ENCODE measurements at regions not wholly inside any gene's neighbourhood (a gene's known extent, or its start where the extent isn't known, plus 50 kb on each side); places are given as distances from the start of the nearest gene placed in this dataset.
"Not testable (repeated sequence)": the region's sequence is repeated elsewhere in the genome, so short reads cannot be mapped to it uniquely, and the experiment has no call there.

- no peaks in the 10 kb centered on the region for H3K27me3 ChIP-seq (ENCODE audit: control insufficient read depth, insufficient read depth, low read length)
- H3K27ac ChIP-seq (ENCODE audit: insufficient read depth, low read length), result no peak overlapping the region
- no peak overlapping the region for H2AFZ ChIP-seq (ENCODE audit: low read length)
- H3K9ac ChIP-seq (ENCODE audit: insufficient read depth, low read length), result no peak overlapping the region
- no peak overlapping the region for H3K4me3 ChIP-seq (replicated peaks in 1 of 4; ENCODE audit: control extremely low read depth in 1 of 4, insufficient read depth in 1 of 4, low read depth in 3 of 4, low read length in 4 of 4)
- H3K36me3 ChIP-seq (ENCODE audit: control insufficient read depth, insufficient read depth, low read length), result no peaks in the 10 kb centered on the region
- DNase-seq (ENCODE audit: low read depth in 2 of 2), result peak; percentile 93 to 94
- H4K20me1 ChIP-seq (ENCODE audit: control insufficient read depth, extremely low read depth, insufficient read depth, low read length), result no peaks in the 10 kb centered on the region
- H3K4me2 ChIP-seq (ENCODE audit: extremely low read depth, insufficient read depth, low read length), result no peak overlapping the region
- no peaks in the 10 kb centered on the region for H3K9me3 ChIP-seq (ENCODE audit: control insufficient read depth, insufficient read depth, low read depth, low read length)
- no peaks in the 10 kb centered on the region for H3K4me1 ChIP-seq (ENCODE audit: control insufficient read depth, extremely low read depth, insufficient read depth, low read length)
- TF ChIP-seq EZH2 (IDR thresholded peaks at IDR 0.05; ENCODE audit: low read length, missing control alignments) (no peak), CTCF (conservative IDR thresholded peaks at IDR 0.05 in 1 of 2, IDR thresholded peaks at IDR 0.05 in 1 of 2; ENCODE audit: low read depth in 1 of 2, low read length in 2 of 2) (no peak)
- no peaks in the 10 kb centered on the region for H3K79me2 ChIP-seq (ENCODE audit: control insufficient read depth, insufficient read depth, low read length)
Measured at GRCh38 chr3:162719684-162720341, 1223.2 kb downstream of the OTOL1 start.

- H2AFZ ChIP-seq (ENCODE audit: low read length), result no peak overlapping the region
- DNase-seq (ENCODE audit: low read depth in 2 of 2), result no peak
Measured at GRCh38 chr3:162721736-162722135, 1225.1 kb downstream of the OTOL1 start.

GRCh38 chr3:162722337-162722736 is 1225.7 kb downstream of the OTOL1 start:
- Histone ChIP-seq H3K27me3 (ENCODE audit: control insufficient read depth, insufficient read depth, low read length) (no peaks in the 10 kb centered on the region), H3K4me3 (replicated peaks in 1 of 4; ENCODE audit: control extremely low read depth in 1 of 4, insufficient read depth in 1 of 4, low read depth in 3 of 4, low read length in 4 of 4) (no peak overlapping the region), H3K27ac (ENCODE audit: insufficient read depth, low read length) (no peak overlapping the region), H3K4me1 (ENCODE audit: control insufficient read depth, extremely low read depth, insufficient read depth, low read length) (no peaks in the 10 kb centered on the region), H3K9ac (ENCODE audit: insufficient read depth, low read length) (no peak overlapping the region), H3K36me3 (ENCODE audit: control insufficient read depth, insufficient read depth, low read length) (no peaks in the 10 kb centered on the region), H3K4me2 (ENCODE audit: extremely low read depth, insufficient read depth, low read length) (no peak overlapping the region), H4K20me1 (ENCODE audit: control insufficient read depth, extremely low read depth, insufficient read depth, low read length) (no peaks in the 10 kb centered on the region), H2AFZ (ENCODE audit: low read length) (no peak overlapping the region), H3K9me3 (ENCODE audit: control insufficient read depth, insufficient read depth, low read depth, low read length) (no peaks in the 10 kb centered on the region), H3K79me2 (ENCODE audit: control insufficient read depth, insufficient read depth, low read length) (no peaks in the 10 kb centered on the region)
- TF ChIP-seq CTCF (conservative IDR thresholded peaks at IDR 0.05 in 1 of 2, IDR thresholded peaks at IDR 0.05 in 1 of 2; ENCODE audit: low read depth in 1 of 2, low read length in 2 of 2) (no peak), EZH2 (IDR thresholded peaks at IDR 0.05; ENCODE audit: low read length, missing control alignments) (no peak)
- no peak for DNase-seq (ENCODE audit: low read depth in 2 of 2)

More at GRCh38 chr3:162721736-162722135, 1225.1 kb downstream of the OTOL1 start:
- no peak overlapping the region for H3K4me2 ChIP-seq (ENCODE audit: extremely low read depth, insufficient read depth, low read length)
- H3K9ac ChIP-seq (ENCODE audit: insufficient read depth, low read length), result no peak overlapping the region
- no peaks in the 10 kb centered on the region for H4K20me1 ChIP-seq (ENCODE audit: control insufficient read depth, extremely low read depth, insufficient read depth, low read length)
- no peaks in the 10 kb centered on the region for H3K4me1 ChIP-seq (ENCODE audit: control insufficient read depth, extremely low read depth, insufficient read depth, low read length)
- H3K27ac ChIP-seq (ENCODE audit: insufficient read depth, low read length), result no peak overlapping the region
- H3K4me3 ChIP-seq (replicated peaks in 1 of 4; ENCODE audit: control extremely low read depth in 1 of 4, insufficient read depth in 1 of 4, low read depth in 3 of 4, low read length in 4 of 4), result no peak overlapping the region
- H3K9me3 ChIP-seq (ENCODE audit: control insufficient read depth, insufficient read depth, low read depth, low read length), result no peaks in the 10 kb centered on the region
- TF ChIP-seq CTCF (conservative IDR thresholded peaks at IDR 0.05 in 1 of 2, IDR thresholded peaks at IDR 0.05 in 1 of 2; ENCODE audit: low read depth in 1 of 2, low read length in 2 of 2) (no peak), EZH2 (IDR thresholded peaks at IDR 0.05; ENCODE audit: low read length, missing control alignments) (no peak)
- no peaks in the 10 kb centered on the region for H3K27me3 ChIP-seq (ENCODE audit: control insufficient read depth, insufficient read depth, low read length)
- no peaks in the 10 kb centered on the region for H3K36me3 ChIP-seq (ENCODE audit: control insufficient read depth, insufficient read depth, low read length)
- H3K79me2 ChIP-seq (ENCODE audit: control insufficient read depth, insufficient read depth, low read length), result no peaks in the 10 kb centered on the region

GRCh38 chr3:162722796-162723195 is 1226.2 kb downstream of the OTOL1 start:
- not testable (repeated sequence) for DNase-seq (ENCODE audit: low read depth in 2 of 2); H3K79me2 ChIP-seq (ENCODE audit: control insufficient read depth, insufficient read depth, low read length); H3K4me2 ChIP-seq (ENCODE audit: extremely low read depth, insufficient read depth, low read length); H3K9ac ChIP-seq (ENCODE audit: insufficient read depth, low read length); H3K27me3 ChIP-seq (ENCODE audit: control insufficient read depth, insufficient read depth, low read length); H3K27ac ChIP-seq (ENCODE audit: insufficient read depth, low read length); H3K4me3 ChIP-seq (replicated peaks in 1 of 4; ENCODE audit: control extremely low read depth in 1 of 4, insufficient read depth in 1 of 4, low read depth in 3 of 4, low read length in 4 of 4); H4K20me1 ChIP-seq (ENCODE audit: control insufficient read depth, extremely low read depth, insufficient read depth, low read length); H3K4me1 ChIP-seq (ENCODE audit: control insufficient read depth, extremely low read depth, insufficient read depth, low read length); H3K36me3 ChIP-seq (ENCODE audit: control insufficient read depth, insufficient read depth, low read length); H3K9me3 ChIP-seq (ENCODE audit: control insufficient read depth, insufficient read depth, low read depth, low read length); H2AFZ ChIP-seq (ENCODE audit: low read length)
